UCSD-AML1 (cell line): ENCODE measurements at regions not wholly inside any gene's neighbourhood (a gene's known extent, or its start where the extent isn't known, plus 50 kb on each side); places are given as distances from the start of the nearest gene placed in this dataset.

Source experiments
- DNase-seq: peaks from one replicate; lab custom pipeline; 2025; ENCODE audit not compliant: unreplicated experiment; lab: John Stamatoyannopoulos, UW

DNA sequence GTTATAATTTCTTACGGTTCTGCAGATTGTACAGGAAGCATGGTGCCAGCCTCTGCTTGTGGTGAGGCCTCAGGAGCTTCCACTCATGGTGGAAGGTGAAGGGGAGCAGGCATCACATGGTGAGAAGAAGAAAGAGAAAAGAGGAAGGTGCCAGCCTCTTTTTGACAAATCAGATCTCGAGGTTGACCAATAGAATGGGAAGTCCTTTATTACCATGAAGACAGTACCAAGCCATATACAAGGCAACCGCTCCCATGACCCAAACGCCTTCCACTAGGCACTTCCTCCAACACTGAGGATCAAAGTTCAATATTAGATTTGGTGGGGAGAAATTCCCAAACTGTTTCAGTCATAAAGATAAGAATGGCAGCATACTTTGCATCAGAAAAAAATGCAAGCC is 502.8 kb downstream of the GLRX3 start:
- no peak for DNase-seq

- no peak for DNase-seq
These were observed 506.7 kb downstream of the GLRX3 start for GRCh38 chr10:130642926-130643325.

DNA sequence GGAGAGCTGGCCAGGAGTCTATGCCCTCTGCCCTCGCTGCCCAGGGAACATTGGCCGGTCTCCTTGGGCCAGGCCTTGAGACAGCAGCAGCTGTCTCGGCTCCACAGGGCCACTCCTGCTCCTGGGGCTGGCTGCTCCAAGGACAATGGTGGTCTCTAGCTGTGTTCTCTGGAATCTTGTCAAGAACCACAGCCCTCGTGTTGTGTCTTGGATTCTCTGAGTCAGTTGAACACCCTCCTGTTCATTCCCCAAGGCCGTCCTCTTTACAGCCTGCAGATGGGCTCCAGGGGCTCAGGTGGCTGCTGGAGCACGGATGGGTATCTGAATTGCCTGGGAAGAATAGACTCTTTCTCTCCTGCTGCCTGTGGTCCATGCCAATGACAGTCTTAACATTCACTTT is 511.1 kb downstream of the GLRX3 start:
- no peak for DNase-seq

DNA sequence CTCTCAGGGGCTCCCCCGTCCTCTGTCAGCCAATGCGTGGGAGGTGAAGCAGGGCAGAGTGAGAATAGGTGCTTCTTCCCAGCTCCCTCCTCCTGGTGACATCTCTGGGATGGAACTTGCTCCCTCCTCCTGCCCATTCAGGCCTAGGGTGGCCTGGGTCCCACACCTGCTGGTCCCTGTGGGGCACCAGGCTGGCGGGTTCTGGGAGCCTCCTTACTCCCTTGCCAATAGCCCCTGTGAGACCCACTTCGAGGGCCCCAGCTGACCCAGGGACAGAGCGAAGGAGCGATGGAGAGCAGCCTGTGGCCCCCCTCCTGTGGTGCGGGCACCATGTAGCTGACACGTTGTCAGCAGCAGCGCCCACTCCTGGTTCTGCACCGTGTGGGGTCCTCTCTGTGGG is 512.6 kb downstream of the GLRX3 start:
- DNase-seq = no peak

DNA sequence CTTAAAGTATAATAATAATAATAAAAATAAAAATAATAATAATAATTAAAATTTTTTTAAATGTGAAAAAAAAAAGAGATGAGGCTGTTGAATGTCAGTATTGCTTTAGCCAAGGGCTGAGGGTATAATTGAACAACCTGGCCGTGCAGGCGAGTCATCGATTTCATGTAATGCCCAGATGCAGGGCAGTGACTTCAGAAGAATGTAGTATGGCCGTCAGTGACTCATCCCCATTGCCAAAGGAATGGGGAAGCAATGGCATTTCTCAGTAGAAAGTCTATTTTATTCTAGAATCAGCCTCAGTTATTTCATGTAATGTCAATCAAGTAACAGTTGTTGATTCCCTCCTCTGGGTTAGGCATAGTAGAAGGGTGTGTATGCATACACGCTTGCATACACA is 516.4 kb downstream of the GLRX3 start:
- DNase-seq = no peak

GRCh38 chr10:130652964-130653578 is 516.9 kb downstream of the GLRX3 start:
- no peak for DNase-seq

DNA sequence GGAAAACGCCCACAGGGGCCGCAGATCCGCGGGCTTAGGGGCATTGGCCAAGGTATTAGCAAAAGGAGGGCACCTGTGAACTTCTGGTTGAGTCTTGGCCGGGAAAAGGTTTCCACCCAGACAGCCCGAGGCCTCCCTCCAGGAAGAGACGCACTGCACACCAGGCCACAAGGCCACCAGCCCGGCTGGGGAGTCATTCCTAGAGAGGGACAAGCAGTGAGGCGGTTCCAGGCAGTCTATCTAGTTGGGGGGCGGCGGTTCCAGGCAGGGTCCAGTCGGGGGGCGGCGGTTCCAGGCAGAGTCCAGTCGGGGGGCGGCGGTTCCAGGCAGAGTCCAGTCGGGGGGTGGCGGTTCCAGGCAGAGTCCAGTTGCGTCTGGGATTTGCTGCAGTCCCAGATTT is 518.5 kb downstream of the GLRX3 start:
- no peak for DNase-seq

DNA sequence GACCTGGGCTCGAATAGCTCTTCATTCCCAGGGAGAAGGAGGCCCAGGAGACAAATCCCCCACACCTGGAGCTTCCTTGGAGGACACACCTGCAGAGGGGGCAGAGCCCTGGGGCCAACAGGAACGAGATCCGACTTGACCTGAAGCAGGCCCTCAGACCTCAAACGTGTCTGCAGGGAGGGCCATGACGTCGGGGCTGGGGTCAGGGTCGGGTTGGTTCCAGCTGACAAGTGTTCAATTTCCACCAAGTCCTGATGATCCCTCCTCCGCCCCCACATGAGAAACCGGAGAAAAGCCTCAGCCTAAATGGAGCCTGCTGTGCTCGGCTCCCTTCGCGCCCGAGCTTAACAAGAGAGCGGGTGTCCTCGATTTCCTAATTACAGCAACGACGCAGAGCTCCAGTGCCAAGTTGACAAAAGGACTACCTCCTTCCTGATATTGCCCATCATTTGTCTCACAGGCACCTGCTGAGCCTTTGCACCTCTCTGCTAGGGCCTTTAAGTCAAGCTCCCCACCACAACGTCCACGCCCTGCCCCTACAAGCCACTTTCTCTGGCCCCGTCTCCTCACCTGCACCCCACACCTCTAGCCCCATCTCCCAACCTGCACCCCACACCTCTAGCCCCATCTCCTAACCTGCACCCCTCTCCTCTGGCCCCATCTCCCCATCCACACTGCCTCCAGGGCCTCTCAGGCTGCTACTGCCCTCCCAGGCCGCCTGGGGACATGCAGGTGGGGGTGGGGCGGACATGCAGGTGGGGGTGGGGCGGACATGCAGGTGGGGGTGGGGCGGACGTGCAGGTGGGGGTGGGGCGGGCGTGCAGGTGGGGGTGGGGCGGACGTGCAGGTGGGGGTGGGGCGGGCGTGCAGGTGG is 519.4 kb downstream of the GLRX3 start:
- DNase-seq = no peak

DNA sequence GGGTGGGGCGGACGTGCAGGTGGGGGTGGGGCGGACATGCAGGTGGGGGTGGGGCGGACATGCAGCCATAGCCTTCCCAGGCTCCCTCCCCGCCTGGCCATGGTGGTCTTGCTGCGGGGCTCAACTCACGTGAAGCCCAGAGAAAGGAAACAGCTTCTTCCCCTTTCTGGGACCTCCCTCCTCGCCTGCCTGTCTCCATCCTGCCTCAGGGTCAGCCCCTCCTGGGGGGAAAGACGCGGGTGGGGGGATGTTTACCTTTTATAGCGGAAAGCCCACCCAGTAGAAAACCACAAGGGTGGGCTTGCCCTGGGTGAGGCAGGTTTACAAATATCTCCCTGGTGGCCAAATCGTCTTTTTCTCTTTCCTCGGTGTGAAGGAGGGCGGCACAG is 520.0 kb downstream of the GLRX3 start:
- no peak for DNase-seq

GRCh38 chr10:130656582-130657133 is 520.5 kb downstream of the GLRX3 start:
- no peak for DNase-seq

DNA sequence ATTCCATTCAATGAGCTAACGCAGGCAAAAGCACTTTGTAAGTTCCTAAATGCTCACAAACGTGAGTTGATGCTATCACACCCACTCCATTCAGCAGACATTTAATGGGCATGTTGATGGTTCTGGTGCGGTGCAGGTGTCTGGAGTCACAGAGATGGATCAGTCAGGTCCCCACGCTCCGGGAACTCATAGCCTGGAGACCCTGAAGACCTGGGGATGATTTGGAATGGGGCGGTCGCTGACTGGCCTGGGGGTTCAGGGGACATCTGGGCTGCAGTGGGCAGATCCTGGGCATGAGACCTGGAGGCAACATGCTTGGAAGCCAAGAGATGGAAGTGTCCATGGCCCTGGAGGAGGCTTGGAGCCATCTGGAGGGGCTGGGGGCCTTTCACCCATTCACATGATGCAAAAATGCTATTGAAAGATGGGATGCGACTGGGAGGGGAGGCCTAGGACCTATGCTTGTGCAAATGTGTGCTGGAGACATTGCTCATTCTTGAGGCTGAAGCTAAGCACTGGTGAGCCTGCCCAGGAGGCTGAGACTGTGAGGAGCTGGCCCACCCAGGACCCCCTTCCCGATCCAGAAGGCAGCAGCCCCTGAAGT is 522.6 kb downstream of the GLRX3 start:
- no peak for DNase-seq

DNA sequence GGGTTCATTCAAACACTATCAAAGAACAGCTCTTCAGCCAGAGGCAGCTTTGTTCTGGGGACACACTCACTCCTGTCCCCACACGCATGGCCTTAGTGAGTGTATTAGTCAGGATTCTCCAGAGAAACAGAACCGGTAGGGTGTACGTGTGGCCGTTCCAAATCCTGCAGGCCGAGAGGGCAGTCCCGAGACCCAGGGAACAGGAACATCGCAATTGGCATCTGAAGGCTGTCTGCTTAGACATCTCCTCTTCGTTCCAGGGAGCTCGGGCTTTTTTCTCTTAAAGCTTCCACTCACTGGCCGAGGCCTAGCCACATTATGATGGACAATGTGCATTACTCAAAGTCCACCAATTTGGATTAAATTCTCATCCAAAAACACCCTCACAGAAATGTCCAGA is 523.3 kb downstream of the GLRX3 start:
- no peak for DNase-seq

GRCh38 chr10:130660266-130660665 is 524.1 kb downstream of the GLRX3 start:
- no peak for DNase-seq

DNA sequence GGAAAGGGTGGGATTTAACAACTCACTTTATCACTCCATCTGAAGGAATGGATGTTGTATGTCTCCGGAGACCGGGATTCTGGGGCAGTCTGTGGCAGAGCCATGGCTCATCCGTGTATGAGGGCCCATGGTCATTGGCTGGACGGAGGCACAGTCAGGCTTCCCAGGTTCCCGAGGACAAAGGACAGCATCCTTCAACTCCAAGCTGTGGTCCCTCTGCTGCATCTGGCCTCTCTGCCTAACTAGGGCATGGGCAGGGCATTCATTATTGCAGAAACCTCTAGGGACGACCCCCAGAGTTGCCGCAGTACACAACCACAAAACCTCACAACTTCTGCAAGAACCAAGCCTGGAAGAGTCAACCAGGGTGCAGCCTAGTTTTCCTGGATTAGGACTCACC is 525.2 kb downstream of the GLRX3 start:
- DNase-seq = no peak

- DNase-seq = no peak
These were observed 526.6 kb downstream of the GLRX3 start for GRCh38 chr10:130662775-130663174.

GRCh38 chr10:130664526-130664925 is 528.3 kb downstream of the GLRX3 start:
- no peak for DNase-seq

DNA sequence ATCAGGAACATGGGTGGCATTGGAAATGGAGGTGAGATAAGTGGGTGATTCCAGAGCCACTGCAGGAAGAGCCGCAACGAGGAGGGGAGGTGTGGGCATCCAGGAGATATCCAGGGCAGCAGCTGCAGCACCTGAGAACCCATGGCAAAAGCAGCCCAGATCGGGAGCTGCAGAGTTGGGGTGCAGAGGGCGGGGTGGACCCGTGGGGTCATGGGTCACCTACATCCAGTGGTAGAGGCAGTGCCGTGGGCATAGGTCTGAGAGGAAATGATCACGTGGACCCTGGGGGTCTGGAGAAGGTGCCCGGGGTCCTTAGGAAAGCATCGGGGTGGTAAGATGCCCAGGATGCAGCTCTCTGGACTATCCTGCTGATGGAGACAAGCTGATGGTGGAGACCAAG is 530.0 kb downstream of the GLRX3 start:
- no peak for DNase-seq

DNA sequence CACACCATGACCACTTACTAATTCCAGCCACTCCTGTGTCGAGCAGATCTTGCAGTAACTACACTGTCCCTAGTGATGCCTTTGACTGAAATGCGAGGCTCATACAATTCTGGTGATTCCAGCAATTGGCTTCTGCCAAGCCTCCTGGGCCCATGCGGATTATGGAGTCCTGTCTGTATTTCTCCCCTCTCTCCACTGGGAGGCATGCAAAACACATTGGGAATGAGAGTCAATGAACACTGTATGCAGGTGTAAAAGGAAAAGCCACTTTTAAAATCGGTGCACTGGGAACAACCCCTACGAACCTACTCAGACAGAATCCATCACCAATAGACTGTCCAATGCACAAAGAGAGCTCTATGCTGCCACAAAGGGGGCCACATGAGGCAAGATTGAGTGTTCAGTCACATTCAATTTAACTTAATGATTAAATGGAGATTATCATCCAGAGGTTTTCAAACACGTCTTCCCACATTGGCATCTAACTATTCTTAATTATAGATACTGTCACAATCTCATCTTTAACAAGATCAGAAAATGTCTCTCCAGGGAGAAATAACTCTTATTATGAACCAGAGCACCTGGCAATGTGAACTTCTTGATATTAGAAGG is 550.6 kb downstream of the GLRX3 start:
- no peak for DNase-seq

DNA sequence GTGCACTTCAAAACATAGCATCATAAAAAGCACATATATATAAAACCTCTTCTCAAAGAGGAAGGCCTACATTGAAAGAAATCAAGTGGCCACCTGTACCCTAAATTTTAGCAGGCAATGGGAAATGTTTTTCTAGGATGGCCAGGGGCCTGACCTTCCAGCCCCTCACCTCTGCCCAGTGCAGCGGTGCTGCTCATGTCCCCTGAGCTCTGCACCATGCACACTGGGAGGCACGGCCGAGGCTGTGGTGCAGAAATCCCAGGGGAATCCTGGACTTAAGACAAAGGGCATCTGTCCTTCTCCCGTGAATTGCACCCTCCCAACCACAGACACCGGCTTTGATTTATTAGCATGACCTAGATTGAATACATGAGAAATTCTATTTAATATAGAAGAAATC is 551.4 kb downstream of the GLRX3 start:
- no peak for DNase-seq

- DNase-seq = no peak
These were observed 553.8 kb downstream of the GLRX3 start for GRCh38 chr10:130689743-130690626.

GRCh38 chr10:130691776-130692175 is 555.6 kb downstream of the GLRX3 start:
- DNase-seq = no peak
